H1 (cell line): ENCODE measurements at regions not wholly inside any gene's neighbourhood (a gene's known extent, or its start where the extent isn't known, plus 50 kb on each side); places are given as distances from the start of the nearest gene placed in this dataset.

Experiments
- CBX8 ChIP-seq: fragments of 300-800, 300-1000 bp; sonication (generic); IDR thresholded peaks from 2 replicates; pipeline ENCODE4 v1.7.1; 2016; ENCODE audit warnings: low read depth, low read length, borderline replicate concordance
- EGR1 ChIP-seq: IDR thresholded peaks from 2 replicates; pipeline ENCODE4 v1.6.1; 2011; ENCODE audit warnings: low read depth, low read length, borderline replicate concordance
- MAFK ChIP-seq: IDR thresholded peaks from 2 replicates; pipeline ENCODE4 v1.6.1; 2012; ENCODE audit warnings: low read depth, mild to moderate bottlenecking, improper control_type of control experiment, low read length
- SP1 ChIP-seq: IDR thresholded peaks from 2 replicates; pipeline ENCODE4 v1.6.1; 2011; ENCODE audit warnings: low read depth, low read length
- SRF ChIP-seq: IDR thresholded peaks from 2 replicates; pipeline ENCODE4 v1.6.1; 2011; ENCODE audit warnings: mild to moderate bottlenecking, low read depth, low read length, moderate library complexity

DNA sequence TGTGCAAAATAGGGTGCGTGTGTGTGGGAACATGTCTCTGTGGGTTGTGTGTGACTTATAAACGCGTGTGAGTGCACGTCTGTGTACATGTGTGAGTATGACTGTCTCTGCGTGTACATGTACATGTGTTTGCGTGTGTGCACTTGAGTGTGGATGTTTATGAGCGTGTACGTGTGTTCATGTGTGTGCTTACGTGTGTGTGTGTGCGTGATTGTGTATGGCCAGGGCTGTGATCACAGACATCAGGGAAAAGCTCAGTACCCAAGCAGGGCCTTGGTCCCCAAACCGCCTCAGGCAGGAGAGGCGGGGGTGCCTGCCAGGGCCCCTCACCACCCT is 326.3 kb upstream of the DIO3 start (continued):
- TF ChIP-seq SRF, result no peak
- no peak for TF ChIP-seq SP1
- no peak for TF ChIP-seq MAFK
- no peak for TF ChIP-seq EGR1
- TF ChIP-seq CBX8, result no peak
